NCI-H1105 (cell line): ENCODE measurements at regions not wholly inside any gene's neighbourhood (a gene's known extent, or its start where the extent isn't known, plus 50 kb on each side); places are given as distances from the start of the nearest gene placed in this dataset.
"Not testable (repeated sequence)": the region's sequence is repeated elsewhere in the genome, so short reads cannot be mapped to it uniquely, and the experiment has no call there.

Source experiments
- DNase-seq: peaks from one replicate; lab custom pipeline; 2025; lab: John Stamatoyannopoulos, UW

DNA sequence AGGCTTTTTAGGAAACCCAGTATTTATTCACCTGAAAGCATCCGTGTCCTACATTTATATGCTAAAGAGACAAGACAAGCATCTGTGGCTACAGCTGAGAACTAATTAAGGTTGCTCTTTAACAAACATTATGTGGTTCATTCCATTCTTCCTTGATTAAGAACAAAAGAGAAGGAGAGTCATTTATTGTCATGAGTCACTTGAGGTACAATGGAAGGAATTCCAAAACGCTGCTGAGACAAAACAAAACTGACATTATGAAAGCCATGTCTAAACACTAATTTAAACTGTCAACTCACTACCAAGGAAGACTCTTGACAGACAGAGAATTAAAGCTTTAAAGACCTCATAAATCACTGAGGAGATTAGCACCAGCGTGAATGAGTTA is 214.4 kb downstream of the BMP4 start:
- no peak for DNase-seq

DNA sequence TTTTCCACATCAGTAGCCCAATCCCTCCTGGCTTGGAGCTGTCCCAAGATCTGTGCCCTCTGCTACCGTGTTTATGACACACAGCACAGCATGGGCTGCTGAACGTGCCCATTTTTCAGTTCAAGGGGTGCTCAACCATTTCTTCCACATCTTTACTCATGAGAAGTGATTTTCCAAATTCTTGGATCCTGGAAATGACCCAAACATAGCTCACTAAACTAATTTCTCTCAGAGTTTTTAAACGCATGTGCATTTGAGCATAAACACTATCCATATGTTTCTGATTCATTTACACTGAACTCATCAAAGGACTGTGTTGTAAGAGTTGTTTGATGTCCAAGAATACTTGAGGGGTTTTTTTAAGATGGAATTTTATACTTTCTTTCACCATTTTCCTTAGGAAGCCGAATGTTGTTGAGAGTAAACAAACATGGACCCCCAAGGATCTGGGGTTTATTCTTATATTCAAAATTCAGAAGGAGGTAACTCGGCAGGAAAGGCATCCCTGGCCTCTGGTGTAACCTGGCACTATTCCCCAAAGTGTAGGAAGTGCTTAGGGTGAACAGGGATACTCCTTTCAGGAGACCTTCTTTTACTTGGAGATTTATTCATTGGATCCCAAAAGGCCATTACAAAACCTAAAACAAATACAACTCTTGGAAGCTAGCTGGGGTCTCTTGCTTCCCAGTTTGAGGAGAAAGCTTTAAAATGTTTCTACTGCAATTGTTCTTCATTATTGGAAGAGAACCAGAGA is 215.0 kb downstream of the BMP4 start:
- DNase-seq = no peak

DNA sequence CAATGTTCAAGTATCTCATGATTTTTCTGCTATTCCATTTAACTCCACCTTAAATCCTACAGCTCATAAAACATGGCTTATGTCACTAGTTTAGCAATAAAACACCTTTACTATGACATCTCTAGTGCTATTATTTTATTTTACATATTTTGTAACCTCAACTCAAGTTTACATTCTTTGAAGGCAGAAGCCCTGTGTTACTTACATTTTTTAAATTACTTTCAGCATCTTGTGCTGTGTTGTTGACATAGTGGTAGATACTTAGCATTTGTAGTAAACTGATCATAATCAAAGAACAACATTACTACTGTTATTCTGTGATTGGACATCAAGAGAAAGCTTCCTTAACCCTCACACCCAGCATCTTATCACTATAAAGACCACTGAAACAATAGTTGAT is 216.1 kb downstream of the BMP4 start:
- no peak for DNase-seq

DNA sequence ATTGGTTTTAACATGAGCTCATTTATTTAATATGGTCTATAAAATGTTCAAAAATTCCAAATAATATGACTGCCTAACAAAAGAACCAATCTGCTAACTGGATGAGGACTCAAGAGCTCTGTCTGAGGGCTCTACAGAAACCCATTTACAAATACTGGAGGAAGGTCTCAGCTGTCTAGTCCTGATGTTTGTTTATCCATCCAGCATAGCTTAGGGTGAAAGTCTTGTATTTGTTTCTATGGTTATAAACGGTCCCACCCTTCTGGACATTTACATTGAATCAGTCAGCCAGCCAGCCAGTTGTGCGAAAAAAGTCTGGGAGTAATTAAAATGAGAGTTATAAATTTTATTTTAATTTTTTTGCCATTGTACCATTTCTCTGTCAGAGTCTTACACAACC is 220.7 kb downstream of the BMP4 start:
- DNase-seq = no peak

DNA sequence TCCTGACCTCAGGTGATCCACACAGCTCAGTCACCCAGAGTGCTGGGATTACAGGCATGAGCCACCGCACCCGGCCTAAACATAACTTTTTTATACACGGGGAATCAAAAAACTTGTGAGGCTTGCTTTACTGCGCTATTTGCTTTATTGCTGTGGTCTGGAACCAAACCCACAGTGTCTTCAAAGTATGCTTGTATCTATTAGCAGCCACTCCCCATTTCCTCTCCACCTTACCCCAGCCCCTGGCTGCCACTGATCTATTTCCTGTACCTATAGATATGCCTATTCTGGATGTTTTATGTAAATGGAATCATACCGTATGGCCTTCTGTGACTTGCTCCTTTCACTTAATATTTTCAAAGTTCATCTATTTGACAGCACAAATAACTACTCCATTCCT is 233.4 kb downstream of the BMP4 start:
- DNase-seq = no peak

DNA sequence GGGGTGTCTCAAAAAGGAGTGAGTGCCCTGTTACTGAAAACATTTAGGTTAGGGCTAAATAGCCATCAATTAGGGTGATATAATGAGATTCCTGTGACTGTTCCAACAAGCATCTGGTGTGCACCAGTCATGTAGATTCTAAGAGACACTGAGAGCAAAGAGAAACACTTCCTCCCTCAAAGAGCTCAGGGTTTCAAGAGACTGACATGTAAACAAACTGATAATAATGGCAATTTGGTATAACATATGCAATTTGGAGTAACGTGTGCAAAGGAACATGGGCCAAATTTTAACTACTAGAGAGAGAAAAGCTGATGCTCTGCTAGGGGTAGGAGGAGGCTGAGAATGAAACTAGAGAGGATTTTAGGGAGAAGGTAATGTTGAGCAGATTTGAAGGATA is 237.1 kb downstream of the BMP4 start:
- DNase-seq = peak; percentile 16

DNA sequence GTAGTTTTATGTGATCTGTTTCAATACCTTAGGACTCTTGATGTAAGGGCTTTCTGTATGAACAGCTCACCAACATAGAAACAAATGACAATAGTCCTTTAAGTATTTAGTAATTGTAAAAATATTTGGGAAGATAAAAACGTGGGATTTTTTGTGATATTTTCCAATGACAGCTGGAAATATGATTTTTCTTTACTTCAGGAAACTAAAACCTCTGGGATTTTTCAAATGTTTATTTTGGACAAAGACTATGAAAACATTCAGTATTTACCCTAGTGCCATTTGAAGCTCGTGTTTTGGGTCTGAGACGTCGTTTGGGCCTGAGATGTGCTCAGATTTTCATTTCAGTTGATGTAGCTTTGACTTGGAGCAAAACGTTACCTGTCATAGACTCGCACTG is 240.0 kb downstream of the BMP4 start:
- DNase-seq = no peak

DNA sequence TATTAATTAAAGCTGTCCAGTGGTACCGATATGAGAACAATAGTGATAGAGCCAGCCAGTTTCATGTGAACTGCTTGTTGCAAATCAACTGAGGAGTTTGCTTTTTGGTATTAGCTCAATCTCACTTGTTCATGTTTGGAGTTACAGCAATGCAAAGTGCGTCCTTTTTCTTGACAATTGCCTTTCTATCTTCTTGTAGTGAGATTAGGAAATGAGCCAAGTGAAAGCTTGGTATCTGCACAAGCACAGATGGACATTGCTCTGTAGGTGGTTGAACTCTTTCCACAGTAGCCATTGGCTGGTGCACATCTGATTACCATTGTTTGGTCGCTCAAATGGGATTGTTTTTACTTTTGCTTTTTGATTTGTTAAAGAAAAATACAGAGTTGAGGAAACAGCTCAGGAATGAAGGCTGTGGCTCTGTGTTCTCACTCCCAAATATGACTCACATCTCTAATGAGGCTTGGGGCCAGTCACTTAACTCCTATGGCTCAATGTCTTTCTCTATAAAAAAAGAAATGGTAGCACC is 241.4 kb downstream of the BMP4 start:
- no peak for DNase-seq

DNA sequence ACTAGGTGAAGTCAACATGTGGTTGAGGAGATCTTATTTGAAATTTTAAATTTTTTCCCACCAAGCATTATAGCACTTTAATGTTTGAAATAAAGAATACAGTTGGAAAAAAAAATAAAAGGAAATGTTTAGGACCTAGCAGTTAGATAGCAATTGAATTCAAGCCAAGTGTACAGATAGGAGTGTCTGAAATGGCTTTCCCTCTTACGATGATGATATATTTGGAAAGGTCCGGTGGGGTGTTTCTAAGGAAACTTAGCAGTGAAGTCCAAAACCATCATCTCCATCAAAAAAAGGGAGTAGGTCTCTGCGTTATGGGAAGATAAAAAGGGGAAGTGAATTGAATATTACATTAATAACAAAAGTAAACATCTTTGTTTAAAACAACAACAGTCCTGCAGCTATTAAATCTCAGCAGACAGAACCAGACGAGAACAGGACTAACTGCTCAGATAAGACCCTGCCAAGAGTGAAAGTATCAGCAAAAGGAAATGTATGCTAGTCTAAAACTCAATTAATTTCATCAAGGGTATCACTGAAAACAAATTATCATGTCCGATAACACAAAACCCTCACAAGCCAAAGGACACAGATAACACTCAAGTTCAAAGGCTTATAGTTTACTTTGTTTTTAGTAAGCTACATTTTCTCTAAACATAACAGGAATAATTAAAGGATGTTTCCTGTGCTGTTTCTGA is 242.0 kb downstream of the BMP4 start:
- DNase-seq = no peak

DNA sequence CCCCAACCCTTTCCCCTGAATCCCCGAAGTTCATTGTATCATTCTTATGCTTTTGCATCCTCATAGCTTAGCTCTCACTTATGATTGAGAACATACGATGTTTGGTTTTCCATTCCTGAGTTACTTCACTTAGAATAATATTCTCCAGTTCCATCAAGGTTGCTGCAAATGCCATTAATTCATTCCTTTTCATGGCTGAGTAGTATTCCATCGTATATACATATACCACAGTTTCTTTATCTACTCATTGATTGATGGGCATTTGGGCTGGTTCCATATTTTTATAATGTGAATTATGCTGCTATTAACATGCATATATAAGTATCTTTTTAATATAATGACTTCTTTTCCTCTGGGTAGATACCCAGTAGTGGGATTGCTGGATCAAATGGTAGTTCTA is 243.7 kb downstream of the BMP4 start:
- DNase-seq = not testable (repeated sequence)

DNA sequence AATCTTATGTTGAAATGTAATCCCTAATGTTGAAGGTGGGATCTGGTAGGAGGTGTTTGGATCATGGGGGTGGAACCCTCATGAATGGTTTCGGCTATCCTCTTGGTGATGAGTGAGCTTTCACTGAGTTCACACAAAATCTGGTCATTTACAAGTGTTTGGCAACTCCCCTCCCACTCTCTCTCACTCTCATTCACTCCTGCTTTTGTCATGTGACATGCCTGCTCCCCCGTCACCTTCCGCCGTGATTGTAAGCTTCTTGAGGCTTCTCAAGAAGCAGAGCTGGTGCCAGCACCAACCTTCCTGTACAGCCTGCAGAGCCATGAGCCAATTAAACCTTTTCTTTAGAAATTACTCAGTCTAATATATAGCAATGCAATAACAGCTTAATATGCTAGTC is 245.4 kb downstream of the BMP4 start:
- no peak for DNase-seq

DNA sequence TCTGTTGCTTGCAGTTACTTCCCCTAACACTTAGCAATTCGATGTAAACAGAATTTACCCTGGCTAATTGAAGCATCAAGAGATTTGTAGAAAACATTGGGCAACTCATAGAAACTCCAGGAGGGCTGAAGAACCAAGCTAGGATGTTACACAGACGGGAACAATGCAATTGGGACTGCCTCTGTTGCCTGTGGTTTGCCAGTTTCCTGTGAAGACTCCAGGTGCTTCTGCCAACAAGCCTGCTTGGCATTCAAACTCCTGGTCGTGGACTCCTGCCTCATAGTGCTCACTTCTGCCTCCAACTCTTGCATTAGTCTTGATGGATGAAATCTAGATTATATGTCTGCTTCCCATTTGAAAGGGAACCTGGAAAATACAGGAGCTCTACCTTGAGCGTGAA is 246.0 kb downstream of the BMP4 start:
- DNase-seq = no peak

DNA sequence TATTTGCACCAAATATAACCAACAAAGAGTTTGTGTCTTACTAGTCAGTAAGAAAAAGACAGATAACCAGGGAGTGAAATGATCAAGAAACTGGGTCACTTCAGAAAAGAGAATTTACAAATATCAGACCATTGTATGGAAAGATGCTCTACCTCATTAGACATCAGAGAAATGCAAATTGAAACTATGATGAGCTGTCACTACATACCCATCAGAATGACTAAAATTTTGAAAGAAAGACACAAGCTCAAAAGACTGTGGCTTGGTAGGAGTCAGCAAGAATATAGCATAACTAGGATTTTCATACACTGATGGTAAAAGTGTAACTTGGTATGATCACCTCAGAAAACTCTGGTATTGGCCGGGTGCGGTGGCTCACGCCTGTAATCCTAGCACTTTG is 247.2 kb downstream of the BMP4 start:
- no peak for DNase-seq

DNA sequence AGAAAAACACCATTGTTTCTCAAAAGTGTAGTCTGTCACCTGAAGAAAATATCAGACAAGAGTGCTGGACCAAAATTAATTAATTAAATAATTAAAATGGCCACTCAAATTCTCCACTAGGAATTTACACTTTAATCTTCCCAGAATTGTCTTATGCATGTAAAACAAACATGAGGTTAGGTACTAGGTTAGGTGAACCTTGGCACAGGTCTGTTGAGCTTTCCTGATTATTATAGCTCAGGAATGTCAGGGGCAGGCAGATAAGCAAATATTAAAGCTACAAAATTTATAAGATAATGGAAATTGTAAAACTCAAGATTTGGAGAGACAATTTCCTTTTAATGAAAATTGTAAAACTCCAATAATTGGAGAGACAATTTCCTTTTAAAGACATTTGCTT is 253.2 kb downstream of the BMP4 start:
- no peak for DNase-seq

DNA sequence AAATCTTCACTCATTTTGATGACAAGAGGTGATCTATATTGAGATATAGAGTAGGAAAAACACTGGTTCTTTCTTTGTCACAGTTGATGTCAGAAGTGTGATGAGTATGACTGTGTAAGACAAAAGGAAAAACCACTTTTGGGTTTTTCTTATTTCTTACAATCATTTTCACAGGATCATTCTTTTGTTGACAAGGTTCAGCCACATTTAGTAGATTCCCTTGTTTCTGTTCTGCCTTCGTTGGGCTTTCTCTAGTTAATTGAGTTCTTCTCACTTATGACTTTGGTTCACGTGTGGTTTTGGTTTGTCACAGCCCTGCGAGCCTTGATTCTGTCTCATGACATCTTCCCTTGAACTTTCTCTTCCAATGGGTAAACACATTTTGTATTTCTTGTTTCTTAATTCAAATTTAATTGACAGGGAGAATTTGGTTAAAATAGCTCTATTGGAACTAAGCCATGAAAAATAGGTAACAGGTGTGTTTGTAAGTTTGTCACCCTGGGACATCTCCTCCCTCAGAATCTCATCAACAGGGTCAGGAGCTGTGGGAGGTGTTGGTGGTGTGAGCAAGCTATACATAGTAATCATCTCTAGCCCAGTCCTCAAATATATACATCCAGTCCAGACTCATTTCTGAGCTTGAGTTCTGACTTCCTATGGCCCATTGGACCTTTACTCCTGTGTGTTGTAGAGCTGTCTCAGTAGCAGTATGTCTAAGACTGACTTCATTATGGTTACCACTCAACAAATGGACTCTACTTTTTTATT is 255.3 kb downstream of the BMP4 start:
- DNase-seq = no peak

DNA sequence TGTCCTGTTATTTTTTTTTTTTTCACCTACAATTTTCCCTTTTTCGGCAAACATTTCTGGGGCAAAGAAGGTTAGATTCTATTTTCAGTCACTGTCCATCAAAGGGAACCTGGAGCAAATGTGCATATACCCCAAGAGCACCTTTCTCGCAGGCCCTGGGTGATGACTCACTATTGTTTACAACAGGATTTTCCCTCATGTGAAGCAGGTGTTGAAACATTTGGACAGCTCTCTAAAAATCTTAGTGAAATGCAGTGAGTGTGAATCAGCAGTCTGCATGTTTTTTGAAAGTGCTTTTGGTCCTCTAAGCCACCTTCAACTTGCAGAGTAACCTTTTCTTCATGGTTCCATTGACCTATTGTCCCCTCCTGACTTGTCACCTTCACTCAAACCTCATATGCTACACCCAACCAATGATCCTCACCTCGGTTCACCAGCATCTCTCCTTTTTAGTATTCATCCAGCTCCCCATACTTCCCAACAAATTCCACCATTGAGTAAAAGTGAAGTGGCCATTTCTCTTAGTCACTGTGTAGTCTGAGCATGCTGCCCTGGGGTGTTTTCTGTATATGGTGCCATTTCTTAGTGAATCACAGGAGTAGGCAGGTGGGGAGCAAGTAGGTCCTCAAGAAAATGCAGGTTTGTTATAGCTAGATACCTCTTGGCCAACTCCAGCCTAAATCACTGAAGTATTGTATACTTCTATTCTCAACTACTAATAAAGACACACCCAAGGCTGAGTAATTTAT is 260.2 kb downstream of the BMP4 start:
- DNase-seq = no peak

DNA sequence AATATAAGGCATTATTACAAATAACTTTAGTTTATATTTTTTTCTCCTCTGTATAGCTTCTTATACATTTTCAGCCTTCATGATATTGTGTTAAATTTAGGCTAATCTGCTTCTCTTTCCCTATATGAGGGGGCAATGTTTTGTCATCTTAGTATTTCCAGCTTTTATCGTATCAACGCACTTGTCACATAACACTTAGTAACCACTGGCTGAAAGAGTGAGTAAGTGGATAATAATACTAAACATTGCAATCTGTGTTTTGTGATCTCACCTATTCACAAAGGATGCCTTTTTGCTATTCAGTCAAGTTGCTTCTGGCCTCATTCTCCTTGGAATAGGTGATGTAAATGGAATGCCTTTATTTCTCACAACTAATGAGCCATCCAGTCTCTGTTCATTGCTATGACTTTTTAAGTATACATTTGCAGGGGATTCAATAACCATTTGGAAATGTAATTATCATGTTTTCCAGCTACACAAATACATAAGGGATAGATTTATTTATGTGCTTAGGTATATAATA is 260.9 kb downstream of the BMP4 start:
- DNase-seq = no peak

DNA sequence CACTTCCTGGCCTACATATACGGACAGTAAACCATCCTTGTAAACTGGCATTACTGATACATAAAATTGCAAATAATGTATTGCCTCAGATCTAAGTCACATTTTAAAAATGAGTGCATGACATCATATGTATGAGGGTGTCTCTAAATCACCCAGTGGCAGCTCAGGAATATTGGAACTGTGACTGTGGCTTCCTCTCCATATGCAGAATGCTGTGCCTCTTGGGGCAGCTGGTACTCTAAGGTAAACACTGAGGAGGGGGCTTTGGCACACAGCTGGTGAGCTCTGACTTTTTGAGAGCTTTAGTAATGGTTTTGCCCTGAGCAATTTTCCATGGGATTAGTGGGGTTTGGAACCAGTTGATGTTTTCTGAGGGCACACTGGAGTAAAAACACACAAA is 263.7 kb downstream of the BMP4 start:
- no peak for DNase-seq

DNA sequence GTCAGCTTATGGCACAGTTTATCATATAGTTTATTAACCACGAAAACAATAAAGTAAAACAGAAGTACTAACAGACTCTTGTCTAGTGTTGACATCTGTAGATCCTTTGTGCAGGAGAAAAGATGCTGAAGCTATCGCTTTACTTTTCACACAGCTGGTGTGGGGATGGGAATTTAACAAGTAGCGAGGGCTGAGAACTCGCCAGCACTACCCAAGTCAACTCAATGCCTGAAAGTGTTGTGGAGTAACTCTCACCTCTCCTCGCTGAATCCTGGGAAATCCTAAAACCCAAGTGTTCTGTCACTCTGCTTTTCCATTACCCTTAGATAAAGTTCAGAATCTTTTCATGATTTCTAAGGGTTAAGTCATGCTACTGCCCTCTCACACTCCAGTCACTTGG is 264.2 kb downstream of the BMP4 start:
- DNase-seq = no peak

DNA sequence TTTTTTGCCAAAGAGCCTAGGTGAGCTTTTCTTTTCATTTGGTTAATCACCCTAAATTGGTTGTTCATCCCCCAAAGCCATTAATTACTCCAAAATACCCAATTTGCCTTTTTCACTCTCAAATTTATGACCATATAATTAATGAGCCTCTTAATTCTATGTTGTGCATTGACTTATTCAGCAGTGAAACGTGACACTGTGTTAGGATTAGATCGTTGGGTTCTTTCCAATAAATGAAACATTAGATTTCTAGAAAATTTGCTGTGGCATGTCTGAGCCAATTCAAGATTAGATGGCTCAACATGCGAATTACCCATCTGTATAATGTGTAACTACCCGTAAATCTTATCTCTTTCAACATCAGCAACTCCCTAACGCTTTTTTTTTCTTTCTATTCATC is 273.4 kb downstream of the BMP4 start:
- peak; percentile 77 for DNase-seq

DNA sequence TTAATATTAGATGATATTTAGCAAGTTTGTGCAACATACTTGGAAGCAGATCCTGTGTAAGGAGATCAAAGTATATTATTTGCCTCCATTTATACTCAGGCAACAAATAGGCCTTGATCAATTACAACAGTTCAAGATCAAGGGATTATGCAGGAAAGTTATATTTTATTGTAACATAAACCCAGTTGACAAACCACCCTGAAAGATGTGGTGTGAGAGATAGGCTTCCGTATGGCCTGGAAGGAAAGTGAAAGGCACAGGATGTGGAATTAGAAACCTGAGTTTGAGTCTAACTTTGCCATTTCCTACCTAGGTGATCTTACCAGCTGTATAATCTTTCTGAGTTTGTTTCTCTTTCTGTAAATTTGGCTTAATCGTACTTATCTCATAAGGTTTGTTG is 284.1 kb downstream of the BMP4 start:
- no peak for DNase-seq

DNA sequence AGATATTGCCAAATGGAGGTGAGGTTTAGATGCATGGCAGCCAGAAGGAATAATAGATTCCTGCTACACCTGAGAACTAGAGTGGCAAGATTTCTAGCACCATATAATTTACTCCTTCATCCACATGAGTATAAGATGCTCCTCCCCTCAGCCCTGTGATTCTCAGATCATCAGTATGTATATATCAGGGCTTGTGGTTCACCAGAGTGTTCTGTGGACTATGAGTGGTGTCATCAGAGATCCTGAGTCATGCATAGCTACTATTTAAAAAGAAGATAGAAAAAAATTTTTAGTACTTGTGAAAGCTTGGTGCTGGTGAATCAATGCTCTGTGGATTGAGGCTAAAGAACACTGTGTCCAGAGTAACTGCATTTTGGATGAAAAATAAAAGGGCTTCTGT is 285.9 kb downstream of the BMP4 start:
- no peak for DNase-seq
